Fibroblast of upper back skin (primary cell): ENCODE measurements at regions not wholly inside any gene's neighbourhood (a gene's known extent, or its start where the extent isn't known, plus 50 kb on each side); places are given as distances from the start of the nearest gene placed in this dataset.

Experiments used
- DNase-seq: peaks from one replicate; pipeline ENCODE4 v3.0.0-alpha.2; 2013

DNA sequence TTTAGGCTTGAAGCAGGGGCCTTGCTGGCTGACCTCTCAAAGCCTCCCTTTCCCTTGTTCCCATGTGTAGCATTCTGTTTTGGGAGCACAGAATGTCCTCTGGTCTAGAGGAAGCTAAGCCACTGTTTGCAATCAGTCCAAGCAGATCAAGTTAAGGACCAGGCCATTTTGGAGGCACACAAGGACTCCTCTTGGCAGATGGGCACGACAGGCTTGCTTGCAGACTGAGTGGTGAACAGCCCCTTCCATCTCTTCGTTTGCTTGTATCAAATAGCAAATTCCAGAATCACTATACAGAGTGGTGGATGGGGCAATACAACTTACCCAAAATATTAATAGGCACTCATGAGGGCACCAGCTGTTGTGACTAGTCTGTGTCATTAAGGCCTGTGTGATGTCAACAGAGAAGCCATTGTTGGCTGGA, 215.5 kb upstream of the SERP2 start:
- DNase-seq = no peak

DNA sequence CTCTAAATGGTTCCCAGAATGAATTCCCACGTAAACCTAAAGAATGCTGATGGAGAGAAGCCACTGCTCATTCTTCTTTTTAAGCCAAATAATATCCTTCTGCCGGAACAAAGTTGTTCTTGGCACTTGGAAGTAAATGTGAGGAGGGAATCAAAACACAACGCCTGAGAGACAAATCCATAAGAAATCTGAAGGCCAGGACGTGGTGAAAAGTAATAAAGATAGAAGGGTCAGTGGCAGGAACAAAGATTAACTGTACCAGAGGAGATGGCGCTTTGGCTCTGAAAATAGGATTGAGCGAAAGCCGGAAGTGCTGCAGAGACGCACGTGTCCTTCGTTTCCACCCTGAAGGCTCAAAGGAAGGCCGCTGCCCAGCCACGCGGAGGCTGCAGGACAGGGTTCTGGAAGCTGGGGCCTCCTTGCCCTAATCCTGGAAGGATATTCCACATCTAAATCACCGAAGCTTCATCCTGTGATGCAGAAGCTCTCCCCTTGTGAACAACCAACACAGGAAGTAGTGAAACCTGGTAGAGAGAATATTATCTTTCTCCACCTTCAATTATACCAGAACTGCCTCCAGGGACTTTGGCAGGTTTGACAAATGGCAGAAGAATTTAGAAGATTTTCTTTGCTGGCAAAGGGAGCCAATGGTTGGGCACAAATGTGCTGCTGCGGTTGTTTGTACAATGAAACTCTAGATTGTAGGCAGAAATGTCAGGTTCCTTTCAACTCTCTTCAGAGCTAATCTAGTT, 214.6 kb upstream of the SERP2 start:
- DNase-seq = peak; percentile 20

DNA sequence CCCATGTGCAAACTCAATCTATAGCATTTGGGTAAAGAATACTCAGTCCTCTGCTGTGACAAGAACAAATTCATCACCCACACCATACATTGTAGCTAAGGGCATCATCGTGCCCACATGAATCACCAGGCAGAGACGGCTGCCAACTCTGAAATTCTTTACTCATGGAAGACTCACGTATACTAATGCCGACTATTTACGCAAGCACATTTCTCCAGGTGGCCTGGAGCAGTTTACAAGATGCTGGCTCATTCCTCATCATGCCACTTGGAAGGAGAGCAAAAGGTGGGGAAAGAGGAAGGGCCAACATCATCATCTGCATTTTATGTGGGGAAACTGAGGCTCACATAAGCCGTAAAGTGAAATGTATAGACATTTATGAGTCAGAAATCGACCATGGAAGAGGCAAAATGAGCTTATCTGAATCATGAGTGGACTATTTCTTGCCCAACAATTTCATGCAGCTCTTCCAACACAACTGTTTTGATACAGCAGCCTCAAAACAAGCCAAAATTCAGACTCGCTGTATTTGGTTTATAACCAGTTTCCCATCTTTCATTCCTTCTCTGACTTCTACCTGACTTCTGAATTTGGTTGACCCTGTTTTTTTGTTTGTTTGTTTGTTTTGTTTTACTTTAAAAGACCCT, 213.9 kb upstream of the SERP2 start:
- DNase-seq = no peak

DNA sequence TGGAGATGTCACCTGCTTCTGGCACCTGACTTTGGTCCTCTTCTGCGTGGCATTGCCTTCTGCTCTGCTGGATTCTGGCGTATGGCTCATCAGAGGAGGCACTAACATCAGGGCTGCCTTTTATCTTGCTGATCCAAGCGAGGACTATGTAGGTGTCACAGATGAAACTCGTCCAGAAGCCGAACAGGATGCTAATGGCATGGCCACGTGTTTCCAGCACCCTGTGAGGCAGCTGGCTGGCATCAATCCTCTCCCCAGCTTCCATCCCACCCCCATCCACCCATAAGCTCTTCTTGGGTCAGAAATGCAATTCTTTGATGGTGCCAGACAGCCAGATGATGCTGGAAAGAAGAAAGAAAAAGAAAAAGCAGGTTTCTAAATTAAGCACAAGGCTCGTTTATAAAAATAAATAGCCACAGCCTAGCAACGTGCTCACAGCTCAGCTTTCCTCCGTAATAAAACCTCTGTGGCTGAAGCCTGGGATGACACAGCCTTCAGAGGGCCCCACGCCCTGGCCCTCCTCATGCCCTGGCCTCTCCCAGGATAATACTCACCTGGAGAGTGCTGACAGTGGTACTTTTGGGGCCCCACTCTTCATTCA, 212.9 kb upstream of the SERP2 start:
- DNase-seq = no peak

DNA sequence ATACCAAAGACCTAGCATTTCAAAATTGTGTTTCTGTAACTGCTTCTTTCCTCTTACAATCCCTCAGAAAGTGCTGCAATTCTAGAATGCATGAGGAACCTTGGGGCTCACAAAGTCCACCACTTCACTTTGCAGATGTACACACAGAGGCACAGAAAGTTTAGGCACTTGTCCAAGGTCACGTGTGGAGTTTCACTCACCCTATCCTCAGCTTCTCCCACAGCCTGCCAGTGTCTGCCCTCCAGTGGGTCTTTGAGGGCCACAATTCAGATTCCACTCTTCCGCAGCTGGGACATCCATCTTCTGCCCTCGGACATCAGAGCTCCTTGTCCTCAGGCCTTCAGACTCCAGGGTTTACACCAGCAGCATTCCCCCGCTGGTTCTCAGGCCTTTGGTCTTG, 210.5 kb upstream of the SERP2 start:
- DNase-seq = no peak

DNA sequence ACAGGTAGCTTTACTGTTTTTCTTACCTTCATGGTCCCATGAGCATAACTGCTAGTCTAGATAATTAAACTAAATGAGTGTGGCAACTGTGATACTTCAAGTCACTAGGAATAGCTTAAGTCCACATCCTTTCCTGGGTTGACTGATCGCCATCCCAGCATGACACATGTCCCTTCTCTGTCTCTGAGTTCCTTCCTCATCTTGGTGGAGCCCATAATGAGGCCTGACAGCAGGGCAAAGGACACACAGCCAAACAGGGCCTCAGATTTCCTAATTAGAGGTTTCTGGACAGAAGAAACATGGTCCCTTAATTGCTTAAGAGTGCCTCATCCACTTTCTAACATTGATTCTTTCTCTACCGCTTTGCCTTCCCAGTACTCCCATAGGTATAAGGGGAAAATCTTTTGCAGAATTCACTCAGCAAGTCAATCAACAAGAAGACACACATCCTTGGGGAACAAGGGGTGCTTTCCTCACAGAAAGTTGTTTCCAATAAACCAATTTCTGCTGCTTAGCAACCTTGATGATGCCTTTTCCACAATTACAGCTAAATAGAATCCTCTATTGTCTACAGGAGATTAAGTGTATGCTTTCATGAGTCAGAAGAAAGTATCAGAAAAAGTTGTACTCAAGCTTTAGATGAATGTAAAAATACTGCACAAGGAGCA, 208.3 kb upstream of the SERP2 start:
- no peak for DNase-seq

DNA sequence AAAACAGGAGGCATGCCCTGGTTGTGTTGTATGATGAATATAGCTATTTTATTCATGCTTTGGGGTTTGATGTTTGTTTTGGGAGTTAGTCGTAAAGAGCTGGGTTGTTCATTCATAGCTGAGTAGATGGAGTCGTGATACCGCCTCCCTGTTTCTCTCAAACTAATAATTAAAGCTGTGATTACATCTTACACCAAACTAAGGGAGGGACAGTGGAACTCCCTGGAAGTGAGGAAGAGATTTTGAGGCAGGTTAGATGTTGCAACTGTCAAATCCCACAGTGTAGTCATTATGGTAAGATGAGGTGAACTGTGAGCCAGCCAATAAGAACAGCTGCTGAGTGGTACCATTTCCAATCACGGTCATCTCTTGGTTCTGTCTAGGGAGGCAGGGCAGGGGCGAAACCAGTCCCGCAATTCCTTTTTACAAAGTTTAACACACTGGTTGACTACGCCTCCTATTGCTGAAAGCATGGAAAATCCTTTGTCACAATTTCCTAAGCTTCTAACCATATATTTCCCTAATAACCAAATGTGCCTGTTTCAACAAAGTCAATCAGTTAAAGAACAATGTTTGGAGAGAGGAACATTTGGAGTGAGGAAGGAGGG, 207.6 kb upstream of the SERP2 start:
- no peak for DNase-seq

DNA sequence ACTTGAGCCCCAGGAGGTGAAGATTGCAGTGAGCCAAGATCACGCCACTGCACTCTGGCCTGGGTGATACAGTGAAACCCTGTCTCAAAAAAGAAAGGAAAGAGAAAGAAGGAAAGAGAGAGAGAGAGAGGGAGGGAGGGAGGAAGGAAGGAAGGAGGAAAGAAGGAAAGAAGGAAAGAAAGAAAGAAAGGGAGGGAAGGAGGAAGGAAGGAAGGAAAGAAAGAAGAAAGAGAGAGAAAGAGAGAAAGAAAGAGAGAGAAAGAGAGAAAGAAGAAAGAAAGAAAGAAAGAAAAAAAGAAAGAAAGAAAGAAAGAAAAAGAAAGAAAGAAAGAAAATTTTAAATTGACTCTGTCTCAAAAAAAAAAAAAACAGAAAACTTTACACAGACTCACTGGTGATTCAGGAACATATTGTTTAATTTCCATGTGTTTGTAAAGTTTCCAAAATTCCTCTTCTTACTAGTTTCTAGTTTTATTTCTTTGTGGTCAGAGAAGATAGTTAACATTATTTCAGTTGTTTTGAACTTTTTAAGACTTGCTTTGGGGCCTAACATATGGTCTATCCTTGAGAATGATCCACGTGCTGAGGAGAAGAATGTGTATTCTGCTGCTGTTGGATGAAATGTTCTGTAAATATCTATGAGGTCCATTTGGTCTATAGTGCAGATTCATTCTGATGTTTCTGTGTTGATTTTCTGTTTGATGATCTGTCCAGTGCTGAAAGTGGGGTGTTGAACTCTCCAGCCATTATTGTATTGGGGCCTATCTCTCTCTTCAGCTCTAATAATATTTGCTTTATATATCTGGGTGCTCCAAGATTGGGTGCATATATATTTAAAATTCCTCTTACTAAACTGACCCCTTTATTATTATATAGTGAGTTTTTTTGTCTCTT, 204.4 kb upstream of the SERP2 start:
- peak; percentile 52 for DNase-seq

DNA sequence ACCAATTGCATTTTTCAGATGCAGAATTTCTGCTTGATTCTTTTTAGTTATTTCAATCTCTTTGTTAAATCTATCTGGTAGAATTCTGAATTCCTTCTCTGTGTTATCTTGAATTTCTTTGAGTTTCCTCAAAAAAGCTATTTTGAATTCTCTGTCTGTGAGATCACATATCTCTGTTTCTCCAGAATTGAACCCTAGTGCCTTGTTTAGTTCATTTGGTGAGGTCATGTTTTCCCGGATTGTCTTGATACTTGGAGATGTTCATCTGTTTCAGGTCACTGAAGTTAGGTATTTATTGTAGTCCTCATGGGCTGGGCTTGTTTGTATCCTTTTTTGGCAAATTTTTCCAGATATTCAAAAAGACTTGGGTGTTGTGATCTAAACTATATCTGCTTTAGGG, 202.9 kb upstream of the SERP2 start:
- no peak for DNase-seq

DNA sequence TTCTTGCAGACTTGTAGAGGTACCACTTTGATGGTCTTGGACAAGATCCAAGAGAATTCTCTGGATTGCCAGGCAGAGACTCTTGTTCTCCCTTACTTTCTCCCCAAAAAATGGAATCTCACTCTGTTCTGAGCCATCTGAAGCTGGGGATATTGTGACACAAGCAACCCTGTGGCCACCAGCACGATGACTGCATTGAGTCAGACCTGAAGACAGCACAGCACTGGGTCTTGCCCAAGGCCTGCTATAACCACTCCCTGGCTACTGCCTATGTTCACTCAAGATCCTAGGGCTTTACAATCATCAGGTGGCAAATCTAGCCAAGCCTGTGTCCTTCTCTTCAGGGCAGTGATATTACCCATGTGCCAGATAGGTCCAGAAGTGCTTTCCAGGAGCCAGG, 202.5 kb upstream of the SERP2 start:
- no peak for DNase-seq

DNA sequence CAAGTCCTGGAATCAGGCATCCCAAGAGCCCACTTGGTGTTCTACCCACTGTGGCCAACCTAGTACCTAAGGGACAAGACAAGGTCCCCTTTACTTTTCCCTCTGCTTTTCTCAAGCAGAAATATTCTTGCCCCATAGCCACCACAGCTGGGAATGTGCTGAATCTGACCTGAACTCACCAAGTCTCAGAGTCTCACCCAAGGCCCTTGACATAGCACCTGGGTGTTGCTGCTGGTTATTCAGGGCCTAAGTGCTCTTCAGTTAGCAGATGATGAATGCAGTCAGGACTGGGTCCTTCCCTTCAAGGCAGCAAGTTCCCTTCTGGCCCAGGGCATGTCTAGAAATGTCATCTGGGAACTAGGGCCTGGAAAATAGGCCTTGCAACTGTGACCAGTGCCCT, 201.8 kb upstream of the SERP2 start:
- DNase-seq = no peak

DNA sequence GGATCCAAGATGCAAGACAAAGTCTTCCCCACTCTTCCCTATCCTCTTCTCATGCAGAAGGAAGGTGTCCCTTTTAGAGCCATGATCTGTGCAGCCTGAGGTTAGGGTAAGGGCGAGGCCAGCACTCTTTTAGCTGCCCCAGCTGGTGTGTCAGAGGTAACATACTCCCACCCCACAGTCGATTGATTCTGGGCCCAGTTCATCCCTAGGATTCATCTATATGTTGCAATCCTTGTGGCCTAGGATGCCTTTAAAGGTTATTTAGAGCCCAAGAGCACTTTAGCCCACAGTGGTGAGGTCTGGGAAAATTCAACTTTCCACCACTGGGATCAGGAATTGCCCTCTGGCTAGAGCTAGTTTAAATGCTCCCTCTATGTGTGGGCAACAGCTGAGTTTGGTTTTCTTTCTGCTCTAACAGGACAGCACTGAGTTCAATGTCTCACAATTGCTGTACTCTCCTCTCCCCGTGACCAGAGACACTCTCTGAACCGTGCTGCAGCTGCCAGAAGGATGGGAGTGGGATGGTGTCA, 201.3 kb upstream of the SERP2 start:
- DNase-seq = no peak

DNA sequence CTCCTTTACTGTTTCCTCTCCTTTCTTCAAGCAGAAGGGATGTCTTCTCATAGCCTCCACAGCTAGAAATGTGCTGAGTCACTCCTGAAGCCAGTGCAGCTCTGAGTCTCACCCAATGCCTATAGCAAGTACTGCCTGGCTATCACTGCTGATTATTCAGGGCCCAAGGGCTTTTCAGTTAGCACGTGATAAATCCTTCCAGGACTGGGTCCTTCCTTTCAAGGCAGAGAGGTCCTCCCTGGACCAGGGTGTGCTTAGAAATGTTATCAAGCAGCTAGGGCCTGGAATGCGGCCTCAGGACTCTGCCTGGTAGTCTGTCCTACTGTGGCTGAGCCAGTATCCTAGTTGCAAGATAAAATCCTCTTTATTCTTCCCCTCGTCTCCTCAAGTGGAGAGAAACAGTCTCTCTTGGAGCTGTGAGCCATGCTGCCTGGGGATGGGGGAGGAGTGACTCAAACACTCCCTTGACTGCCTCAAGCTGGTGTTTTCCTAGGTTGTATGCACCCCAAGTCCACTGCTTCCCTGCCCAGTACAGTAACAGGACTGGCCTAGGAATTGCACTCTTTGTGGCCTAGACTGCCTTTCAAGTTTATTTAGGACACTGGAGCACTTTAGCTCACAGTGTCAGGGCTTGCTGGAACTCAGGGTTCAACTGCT, 198.7 kb upstream of the SERP2 start:
- peak; percentile 65 for DNase-seq

DNA sequence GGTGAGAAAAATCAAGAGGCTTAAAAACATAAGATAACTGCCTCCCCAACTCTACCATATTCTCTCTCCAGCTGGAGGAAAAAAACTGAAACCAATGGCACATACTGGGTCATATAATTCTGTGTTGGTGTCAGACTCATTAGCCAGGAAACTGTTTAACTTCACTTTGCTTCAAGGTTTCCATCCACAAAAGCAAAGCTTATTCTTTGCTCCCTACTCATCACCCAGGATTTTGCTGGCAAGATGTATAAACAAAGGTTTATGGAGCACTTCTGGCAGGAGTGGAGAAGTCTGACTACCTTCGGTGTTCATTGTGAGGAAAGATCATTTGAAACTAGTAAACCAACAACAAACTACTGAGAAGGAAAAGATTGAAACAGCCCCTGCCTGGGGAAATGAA, 197.5 kb upstream of the SERP2 start:
- DNase-seq = no peak

DNA sequence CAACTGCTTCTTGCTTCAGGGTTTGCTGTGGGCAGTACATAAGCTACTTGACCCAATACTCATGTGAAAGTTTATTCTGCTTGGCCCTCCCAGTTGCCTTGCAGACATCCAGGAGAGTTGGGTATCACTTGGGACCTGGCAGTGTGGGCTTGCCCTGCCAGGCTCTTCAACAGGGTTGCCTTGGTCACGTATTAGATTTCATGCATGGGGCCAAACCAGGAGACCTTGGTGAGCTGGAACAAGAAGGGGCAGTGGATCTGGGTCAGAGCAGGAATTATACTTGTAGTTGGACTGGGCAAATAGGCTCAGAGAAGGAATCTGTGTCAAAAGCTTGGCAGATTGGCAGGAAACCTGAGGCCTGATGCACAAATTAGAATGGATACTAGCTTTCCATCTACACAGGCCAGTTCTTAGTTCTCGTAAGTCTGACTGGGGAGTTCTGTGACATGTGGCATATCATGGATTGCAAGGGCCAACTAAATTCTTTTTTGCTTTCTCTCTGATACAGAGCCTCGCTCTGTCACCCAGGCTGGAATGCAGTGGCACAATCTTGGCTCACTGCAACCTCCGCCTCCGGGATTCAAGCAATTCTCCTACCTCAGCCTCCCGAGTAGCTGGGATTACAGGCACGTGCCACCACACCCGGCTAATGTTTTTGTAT, 192.6 kb upstream of the SERP2 start:
- no peak for DNase-seq

DNA sequence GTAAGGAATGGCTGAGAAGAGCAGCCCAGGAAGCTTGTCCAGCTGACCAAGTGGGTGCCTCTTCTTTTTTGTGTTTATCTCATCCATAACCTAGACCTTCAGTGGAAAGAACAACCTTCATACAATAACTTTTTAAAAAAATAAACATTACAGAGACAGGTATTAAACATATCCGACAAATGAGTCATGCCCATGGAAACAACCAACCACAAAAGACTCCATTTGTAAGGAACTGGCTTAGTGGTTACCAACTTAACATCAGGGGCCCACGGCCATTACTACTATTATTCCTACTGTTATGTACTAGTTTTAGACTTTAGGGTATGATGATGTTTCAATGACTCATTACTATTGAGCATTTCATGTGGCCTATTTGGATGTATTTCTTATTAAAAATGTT, 191.7 kb upstream of the SERP2 start:
- no peak for DNase-seq

DNA sequence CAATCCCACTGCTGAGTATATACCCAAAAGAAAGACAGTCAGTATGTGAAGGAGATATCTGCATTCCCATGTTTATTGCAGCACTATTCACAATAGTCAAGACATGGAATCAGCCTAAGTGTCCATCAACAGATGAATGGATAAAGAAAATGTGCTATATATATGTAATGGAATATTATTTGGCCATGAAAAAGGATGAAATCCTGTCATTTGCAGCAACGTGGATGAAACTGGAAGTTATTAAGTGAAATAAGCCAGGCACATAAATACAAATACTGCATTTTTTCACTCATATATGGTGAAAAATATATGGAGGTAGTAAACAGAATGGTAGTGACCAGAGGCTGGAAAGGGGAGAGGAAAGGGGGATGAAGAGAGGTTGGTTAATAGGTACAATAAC, 188.9 kb upstream of the SERP2 start:
- DNase-seq = no peak

DNA sequence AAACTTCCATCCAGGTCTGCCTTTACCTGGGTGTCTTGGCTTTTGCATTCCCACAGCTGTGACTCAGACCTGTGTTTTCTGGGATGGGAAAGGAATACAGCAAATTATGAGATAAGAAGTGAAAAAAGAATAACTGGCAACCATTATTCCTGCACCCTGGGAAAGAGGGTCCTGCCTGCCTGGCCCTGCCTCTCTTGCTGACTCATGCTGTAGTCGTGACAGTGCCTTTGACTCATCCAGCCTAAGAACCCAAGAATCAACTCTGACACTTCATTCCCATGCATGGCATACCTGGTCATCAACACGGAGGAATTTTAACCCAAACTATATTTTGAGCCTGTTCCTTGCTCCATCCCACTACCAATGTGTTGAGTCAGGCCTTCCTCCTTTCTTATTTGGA, 185.4 kb upstream of the SERP2 start:
- DNase-seq = peak; percentile 55

DNA sequence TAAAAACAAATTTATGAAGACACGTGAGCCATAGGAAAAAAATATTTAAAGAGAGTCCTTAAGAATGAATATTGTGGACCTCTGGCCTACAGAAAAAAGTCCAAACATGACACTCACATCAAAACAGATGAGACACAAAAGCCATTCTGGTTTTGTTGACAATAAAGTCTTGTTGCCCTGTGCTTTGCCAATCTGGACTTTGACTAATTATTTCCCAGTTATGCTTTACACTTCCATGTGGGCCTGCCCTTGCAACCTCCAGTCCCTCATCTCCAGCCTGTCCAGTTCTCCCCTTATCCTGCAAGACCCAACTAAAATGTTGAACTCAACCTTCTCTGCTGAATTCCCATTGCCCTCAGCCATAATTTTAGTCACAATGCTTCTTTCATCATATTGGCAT, 184.5 kb upstream of the SERP2 start:
- DNase-seq = no peak

DNA sequence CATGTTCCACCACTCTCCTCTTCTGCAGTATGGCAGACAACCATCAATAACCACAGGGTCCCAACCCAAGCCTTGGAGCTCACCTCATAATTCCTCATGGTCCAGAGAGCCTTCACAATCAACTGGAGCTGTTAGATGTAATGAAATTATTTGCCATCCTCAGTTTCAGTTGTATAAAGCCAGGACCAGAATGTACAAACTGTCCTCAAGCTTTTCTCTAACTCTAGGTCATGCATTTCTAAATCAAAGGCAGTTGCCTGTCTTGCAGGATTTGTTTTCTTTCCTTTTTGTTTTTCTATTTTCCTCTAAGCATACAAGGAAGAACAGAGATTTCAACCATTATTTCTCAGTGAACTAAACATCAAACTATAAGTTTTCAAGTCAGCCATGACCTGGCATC, 182.5 kb upstream of the SERP2 start:
- no peak for DNase-seq
